ENCODE measurements at regions not wholly inside any gene's neighbourhood (a gene's known extent, or its start where the extent isn't known, plus 50 kb on each side); places are given as distances from the start of the nearest gene placed in this dataset.
"Not testable (repeated sequence)": the region's sequence is repeated elsewhere in the genome, so short reads cannot be mapped to it uniquely, and the experiment has no call there.

DNA sequence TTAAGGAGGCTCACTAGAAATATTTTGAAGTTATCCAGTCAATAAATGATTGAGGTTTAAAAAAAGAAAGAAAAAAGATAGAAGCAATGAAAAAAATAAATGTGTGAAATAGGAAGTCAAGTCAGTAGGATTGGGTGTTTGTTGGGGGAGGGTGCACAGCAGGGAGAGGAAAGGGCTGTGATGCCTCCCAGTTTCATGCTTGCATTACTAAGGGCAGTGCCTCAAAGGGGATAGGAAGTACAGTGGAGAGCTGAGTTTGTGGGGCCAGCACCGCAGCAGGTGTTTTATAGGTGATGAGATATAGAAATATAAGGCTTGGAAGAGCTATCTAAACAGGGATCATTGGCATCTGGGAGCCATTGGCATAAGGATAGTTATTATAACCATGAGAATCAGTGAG is 919.2 kb downstream of the STIM2 start:
- no peak overlapping the region for H3K4me3 ChIP-seq (ENCODE audit: low read depth, low read length)
- DNase-seq (ENCODE audit: low read depth) = no peak
- TF ChIP-seq, protein P1, sequence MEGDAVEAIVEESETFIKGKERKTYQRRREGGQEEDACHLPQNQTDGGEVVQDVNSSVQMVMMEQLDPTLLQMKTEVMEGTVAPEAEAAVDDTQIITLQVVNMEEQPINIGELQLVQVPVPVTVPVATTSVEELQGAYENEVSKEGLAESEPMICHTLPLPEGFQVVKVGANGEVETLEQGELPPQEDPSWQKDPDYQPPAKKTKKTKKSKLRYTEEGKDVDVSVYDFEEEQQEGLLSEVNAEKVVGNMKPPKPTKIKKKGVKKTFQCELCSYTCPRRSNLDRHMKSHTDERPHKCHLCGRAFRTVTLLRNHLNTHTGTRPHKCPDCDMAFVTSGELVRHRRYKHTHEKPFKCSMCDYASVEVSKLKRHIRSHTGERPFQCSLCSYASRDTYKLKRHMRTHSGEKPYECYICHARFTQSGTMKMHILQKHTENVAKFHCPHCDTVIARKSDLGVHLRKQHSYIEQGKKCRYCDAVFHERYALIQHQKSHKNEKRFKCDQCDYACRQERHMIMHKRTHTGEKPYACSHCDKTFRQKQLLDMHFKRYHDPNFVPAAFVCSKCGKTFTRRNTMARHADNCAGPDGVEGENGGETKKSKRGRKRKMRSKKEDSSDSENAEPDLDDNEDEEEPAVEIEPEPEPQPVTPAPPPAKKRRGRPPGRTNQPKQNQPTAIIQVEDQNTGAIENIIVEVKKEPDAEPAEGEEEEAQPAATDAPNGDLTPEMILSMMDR (conservative IDR thresholded peaks at IDR 0.05; ENCODE audit: low read depth, low read length) = no peak

DNA sequence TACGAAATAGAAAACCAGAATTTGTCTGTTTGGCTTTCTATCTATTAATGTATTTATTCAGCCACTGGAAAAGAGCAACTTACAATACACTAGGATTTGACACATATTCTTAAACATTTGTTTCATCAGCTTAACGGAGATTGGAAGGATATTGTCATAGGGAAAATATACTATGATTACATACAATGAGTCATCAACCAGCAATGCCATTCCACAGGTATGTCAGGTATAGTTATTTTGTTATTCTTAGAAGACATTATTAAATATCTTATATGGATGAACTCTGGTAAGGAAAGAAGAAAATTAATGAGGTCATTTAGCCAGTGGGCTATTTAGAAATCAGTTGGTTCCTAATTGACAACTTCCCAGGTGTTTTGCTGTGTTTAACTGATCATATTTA is 926.6 kb downstream of the STIM2 start:
- TF ChIP-seq, protein P1 (conservative IDR thresholded peaks at IDR 0.05; ENCODE audit: low read depth, low read length) = no peak
- DNase-seq (ENCODE audit: low read depth) = no peak
- H3K4me3 ChIP-seq (ENCODE audit: low read depth, low read length) = no peak overlapping the region

DNA sequence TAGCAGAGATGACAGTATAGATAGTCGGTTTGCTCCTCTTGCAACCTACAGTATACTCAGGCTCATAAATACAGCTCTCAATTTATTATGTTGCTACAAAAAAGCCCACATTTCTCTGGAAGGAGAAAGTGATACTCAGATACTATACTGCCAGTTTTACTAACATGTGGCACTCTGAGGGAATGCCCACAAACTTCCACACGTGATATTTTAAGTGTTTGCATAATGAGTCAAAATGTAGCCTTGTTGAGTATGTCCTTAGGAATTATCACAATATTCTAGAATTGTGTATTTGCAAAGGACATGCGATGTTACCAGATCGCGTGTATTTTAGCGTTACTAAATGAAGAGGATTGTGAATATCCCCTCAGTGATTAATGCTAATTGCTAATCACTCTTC is 929.1 kb downstream of the STIM2 start:
- H3K4me3 ChIP-seq (ENCODE audit: low read depth, low read length) = no peak overlapping the region
- DNase-seq (ENCODE audit: low read depth) = no peak
- TF ChIP-seq, protein P1 (conservative IDR thresholded peaks at IDR 0.05; ENCODE audit: low read depth, low read length) = no peak

- DNase-seq (ENCODE audit: low read depth) = peak; percentile 40
- TF ChIP-seq, protein P1 (conservative IDR thresholded peaks at IDR 0.05; ENCODE audit: low read depth, low read length) = no peak
- no peak overlapping the region for H3K4me3 ChIP-seq (ENCODE audit: low read depth, low read length)
Observed at GRCh38 chr4:27790911-27791310, 930.3 kb downstream of the STIM2 start.

DNA sequence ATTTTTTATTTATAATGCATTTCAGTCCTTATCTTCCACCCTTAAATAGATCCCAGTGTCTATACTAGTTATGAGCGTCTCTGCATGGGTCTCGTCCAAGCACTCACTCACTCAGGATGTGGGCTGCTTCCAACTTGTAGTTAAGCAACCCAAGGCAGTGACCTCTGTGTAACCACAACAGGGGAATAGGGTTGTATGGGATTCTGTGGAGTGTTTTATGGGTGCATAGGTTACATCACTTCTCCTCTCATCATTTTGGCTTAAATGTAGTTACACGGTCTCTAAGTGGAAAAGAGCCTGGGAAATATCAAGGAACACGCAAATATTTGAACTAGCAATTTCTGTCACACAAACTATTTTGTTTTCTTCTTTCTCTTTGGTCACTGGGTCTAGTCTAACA is 931.0 kb downstream of the STIM2 start:
- DNase-seq (ENCODE audit: low read depth) = peak; percentile 72

DNA sequence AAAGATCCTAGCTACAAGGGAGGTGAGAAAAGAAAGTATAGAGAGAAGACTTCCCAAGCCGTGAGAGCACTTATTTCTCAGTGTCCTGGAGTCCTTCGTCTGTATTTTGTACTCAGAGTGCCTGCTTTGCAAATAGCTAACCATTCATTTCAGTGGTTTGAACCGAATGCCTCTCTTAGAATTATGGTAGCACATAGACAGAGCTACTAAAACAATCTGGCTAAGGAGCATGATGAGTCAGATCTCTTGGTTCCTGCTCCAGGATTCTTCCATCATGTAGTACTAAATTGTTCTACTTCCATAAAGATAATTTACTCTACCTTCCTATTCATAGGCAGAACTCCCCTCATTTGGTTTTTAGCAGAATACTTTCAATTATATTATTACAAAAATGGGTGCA is 946.6 kb downstream of the STIM2 start:
- peak; percentile 25 for DNase-seq (ENCODE audit: low read depth)
- H3K4me3 ChIP-seq (ENCODE audit: low read depth, low read length) = no peak overlapping the region
- TF ChIP-seq, protein P1 (conservative IDR thresholded peaks at IDR 0.05; ENCODE audit: low read depth, low read length) = no peak

More for the DNA sequence above, 931.0 kb downstream of the STIM2 start:
- TF ChIP-seq, protein P1 (conservative IDR thresholded peaks at IDR 0.05; ENCODE audit: low read depth, low read length) = no peak
- no peak overlapping the region for H3K4me3 ChIP-seq (ENCODE audit: low read depth, low read length)

- TF ChIP-seq, protein P1 (conservative IDR thresholded peaks at IDR 0.05; ENCODE audit: low read depth, low read length) = no peak
- no peak for DNase-seq (ENCODE audit: low read depth)
- no peak overlapping the region for H3K4me3 ChIP-seq (ENCODE audit: low read depth, low read length)
Observed at GRCh38 chr4:27811948-27812347, 951.3 kb downstream of the STIM2 start.

GRCh38 chr4:27813226-27813625 is 952.6 kb downstream of the STIM2 start:
- DNase-seq (ENCODE audit: low read depth) = peak; percentile 8
- H3K4me3 ChIP-seq (ENCODE audit: low read depth, low read length) = not testable (repeated sequence)

GRCh38 chr4:27813699-27814425 is 953.2 kb downstream of the STIM2 start:
- not testable (repeated sequence) for H3K4me3 ChIP-seq (ENCODE audit: low read depth, low read length)
- peak; percentile 19 for DNase-seq (ENCODE audit: low read depth)
